ENCODE measurements at regions not wholly inside any gene's neighbourhood (a gene's known extent, or its start where the extent isn't known, plus 50 kb on each side); places are given as distances from the start of the nearest gene placed in this dataset.
A peak's percentile ranks its signal among the peaks of the same experiment; 100 is the strongest.

GRCh38 chr6:139765825-139766285, 391.4 kb upstream of the CITED2 start:
- peak; percentile 33; the same call in 2 of the 3 replicates for ATAC-seq (ENCODE audit: low read depth)
- H3K4me1 ChIP-seq (ENCODE audit: insufficient read depth, poor library complexity, severe bottlenecking) = peaks cover 27% of the 10 kb centered on the region
- no peak for TF ChIP-seq CTCF (IDR thresholded peaks at IDR 0.05; ENCODE audit: poor library complexity, severe bottlenecking)
- H3K9me3 ChIP-seq (ENCODE audit: severe bottlenecking) = no peaks in the 10 kb centered on the region
- no peak for DNase-seq (ENCODE audit: low spot score)
- peak overlapping the region; percentile 63 for H3K27ac ChIP-seq (ENCODE audit: poor library complexity, severe bottlenecking)
- no peaks in the 10 kb centered on the region for H3K36me3 ChIP-seq (ENCODE audit: low read depth)
- H3K27me3 ChIP-seq (ENCODE audit: insufficient read depth, poor library complexity, severe bottlenecking) = no peaks in the 10 kb centered on the region
- H3K4me3 ChIP-seq (ENCODE audit: severe bottlenecking) = no peak overlapping the region

GRCh38 chr6:139764498-139764986, 390.1 kb upstream of the CITED2 start:
- H3K27ac ChIP-seq (ENCODE audit: poor library complexity, severe bottlenecking) = peak overlapping the region; percentile 63
- ATAC-seq (ENCODE audit: low read depth) = peak; percentile 99

GRCh38 chr6:139763468-139764210, 389.2 kb upstream of the CITED2 start:
- peak overlapping the region; percentile 63 for H3K27ac ChIP-seq (ENCODE audit: poor library complexity, severe bottlenecking)
- peaks cover 27% of the 10 kb centered on the region for H3K4me1 ChIP-seq (ENCODE audit: insufficient read depth, poor library complexity, severe bottlenecking)
- H3K36me3 ChIP-seq (ENCODE audit: low read depth) = no peaks in the 10 kb centered on the region
- DNase-seq (ENCODE audit: low spot score) (no peak), ATAC-seq (ENCODE audit: low read depth) (no peak)
- no peaks in the 10 kb centered on the region for H3K9me3 ChIP-seq (ENCODE audit: severe bottlenecking)
- no peak for TF ChIP-seq CTCF (IDR thresholded peaks at IDR 0.05; ENCODE audit: poor library complexity, severe bottlenecking)
- no peaks in the 10 kb centered on the region for H3K27me3 ChIP-seq (ENCODE audit: insufficient read depth, poor library complexity, severe bottlenecking)
- no peak overlapping the region for H3K4me3 ChIP-seq (ENCODE audit: severe bottlenecking)

More at GRCh38 chr6:139764498-139764986, 390.1 kb upstream of the CITED2 start:
- DNase-seq (ENCODE audit: low spot score) = peak; percentile 64
- H3K27me3 ChIP-seq (ENCODE audit: insufficient read depth, poor library complexity, severe bottlenecking) = no peaks in the 10 kb centered on the region
- no peaks in the 10 kb centered on the region for H3K36me3 ChIP-seq (ENCODE audit: low read depth)
- H3K4me1 ChIP-seq (ENCODE audit: insufficient read depth, poor library complexity, severe bottlenecking) = peaks cover 27% of the 10 kb centered on the region
- H3K4me3 ChIP-seq (ENCODE audit: severe bottlenecking) = no peak overlapping the region
- no peak for TF ChIP-seq CTCF (IDR thresholded peaks at IDR 0.05; ENCODE audit: poor library complexity, severe bottlenecking)
- no peaks in the 10 kb centered on the region for H3K9me3 ChIP-seq (ENCODE audit: severe bottlenecking)

- DNase-seq (ENCODE audit: low spot score) (no peak), ATAC-seq (ENCODE audit: low read depth) (no peak)
- H3K9me3 ChIP-seq (ENCODE audit: severe bottlenecking) = no peaks in the 10 kb centered on the region
- no peak overlapping the region for H3K4me3 ChIP-seq (ENCODE audit: severe bottlenecking)
- H3K27me3 ChIP-seq (ENCODE audit: insufficient read depth, poor library complexity, severe bottlenecking) = no peaks in the 10 kb centered on the region
- TF ChIP-seq CTCF (IDR thresholded peaks at IDR 0.05; ENCODE audit: poor library complexity, severe bottlenecking) = no peak
- H3K36me3 ChIP-seq (ENCODE audit: low read depth) = no peaks in the 10 kb centered on the region
- H3K27ac ChIP-seq (ENCODE audit: poor library complexity, severe bottlenecking) = no peak overlapping the region
- H3K4me1 ChIP-seq (ENCODE audit: insufficient read depth, poor library complexity, severe bottlenecking) = peaks cover 29% of the 10 kb centered on the region
These were observed 388.2 kb upstream of the CITED2 start for GRCh38 chr6:139762587-139763031.

GRCh38 chr6:139760128-139760527, 385.7 kb upstream of the CITED2 start:
- H3K36me3 ChIP-seq (ENCODE audit: low read depth) = no peaks in the 10 kb centered on the region
- H3K27me3 ChIP-seq (ENCODE audit: insufficient read depth, poor library complexity, severe bottlenecking) = no peaks in the 10 kb centered on the region
- H3K4me1 ChIP-seq (ENCODE audit: insufficient read depth, poor library complexity, severe bottlenecking) = peaks cover 19% of the 10 kb centered on the region
- no peaks in the 10 kb centered on the region for H3K9me3 ChIP-seq (ENCODE audit: severe bottlenecking)
- H3K4me3 ChIP-seq (ENCODE audit: severe bottlenecking) = no peak overlapping the region
- DNase-seq (ENCODE audit: low spot score) (no peak), ATAC-seq (ENCODE audit: low read depth) (no peak)
- no peak overlapping the region for H3K27ac ChIP-seq (ENCODE audit: poor library complexity, severe bottlenecking)
- no peak for TF ChIP-seq CTCF (IDR thresholded peaks at IDR 0.05; ENCODE audit: poor library complexity, severe bottlenecking)

All from RWPE2 (cell line).